ENCODE measurements at regions not wholly inside any gene's neighbourhood (a gene's known extent, or its start where the extent isn't known, plus 50 kb on each side); places are given as distances from the start of the nearest gene placed in this dataset.

DNA sequence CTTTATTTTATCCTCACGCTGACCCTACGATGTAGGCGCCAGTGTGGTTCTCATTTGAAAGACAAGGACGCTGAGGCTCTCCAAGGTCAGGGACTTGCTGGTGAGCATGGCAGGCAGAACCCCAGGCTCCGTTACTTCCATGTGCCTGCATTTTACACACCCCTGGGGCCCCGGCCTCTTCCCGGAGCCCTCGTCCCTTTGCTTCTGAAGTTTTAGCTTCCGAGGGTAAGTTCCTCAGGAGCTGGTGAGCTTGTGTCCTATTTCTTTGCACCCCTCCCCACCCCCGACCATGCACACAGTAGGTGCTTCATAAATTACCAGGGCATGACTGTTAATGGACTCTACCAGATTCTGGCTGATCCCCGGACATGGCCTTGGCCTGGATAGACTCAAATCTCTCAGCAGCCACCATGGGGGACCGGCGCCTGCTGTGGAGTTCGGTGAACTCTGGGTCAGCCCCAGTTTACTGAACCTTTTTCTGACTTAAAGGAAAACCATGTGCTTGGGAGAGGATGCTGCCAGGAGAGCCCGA is 59.3 kb upstream of the RNU6ATAC start:
- no peaks in the 10 kb centered on the region for H3K9me3 ChIP-seq (replicated peaks)
- H3K36me3 ChIP-seq, result no peaks in the 10 kb centered on the region
- H3K4me3 ChIP-seq, result no peak overlapping the region
- H3K27ac ChIP-seq, result no peak overlapping the region
- peaks cover 15% of the 10 kb centered on the region for H3K4me1 ChIP-seq (replicated peaks)
- H3K27me3 ChIP-seq (replicated peaks), result no peaks in the 10 kb centered on the region
- no peak for DNase-seq (ENCODE audit: low read depth in 1 of 2, low spot score in 2 of 2)

DNA sequence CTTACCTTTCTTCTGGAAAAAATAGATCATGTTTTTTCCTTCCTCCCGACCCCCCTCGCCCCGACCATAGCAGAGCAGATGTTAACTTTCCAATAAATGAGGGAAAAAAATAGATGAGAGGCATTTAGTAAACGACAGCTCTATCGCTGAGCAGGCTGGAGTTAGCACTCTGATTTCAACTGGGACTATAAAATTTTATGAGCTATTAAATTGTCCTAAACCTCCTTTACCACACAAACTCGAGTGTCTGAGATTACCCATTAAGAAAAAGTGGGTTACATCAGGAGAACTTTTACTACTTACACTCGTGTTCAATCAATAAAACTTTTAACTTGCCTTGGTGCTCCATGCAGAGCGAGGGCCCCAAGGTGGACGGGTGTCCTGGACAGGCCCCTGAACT is 59.8 kb upstream of the RNU6ATAC start:
- Histone ChIP-seq H3K4me1 (replicated peaks) (peaks cover 15% of the 10 kb centered on the region), H3K4me3 (no peak overlapping the region), H3K36me3 (no peaks in the 10 kb centered on the region), H3K27ac (no peak overlapping the region), H3K9me3 (replicated peaks) (no peaks in the 10 kb centered on the region), H3K27me3 (replicated peaks) (no peaks in the 10 kb centered on the region)
- DNase-seq (ENCODE audit: low read depth in 1 of 2, low spot score in 2 of 2), result no peak

- DNase-seq (ENCODE audit: low read depth in 1 of 2, low spot score in 2 of 2), result no peak
- H3K27me3 ChIP-seq (replicated peaks), result no peaks in the 10 kb centered on the region
- no peak overlapping the region for H3K27ac ChIP-seq
- H3K9me3 ChIP-seq (replicated peaks), result no peaks in the 10 kb centered on the region
- no peak overlapping the region for H3K4me3 ChIP-seq
- peaks cover 15% of the 10 kb centered on the region for H3K4me1 ChIP-seq (replicated peaks)
- no peaks in the 10 kb centered on the region for H3K36me3 ChIP-seq
These were observed 60.3 kb upstream of the RNU6ATAC start for GRCh38 chr9:134224567-134225093.

DNA sequence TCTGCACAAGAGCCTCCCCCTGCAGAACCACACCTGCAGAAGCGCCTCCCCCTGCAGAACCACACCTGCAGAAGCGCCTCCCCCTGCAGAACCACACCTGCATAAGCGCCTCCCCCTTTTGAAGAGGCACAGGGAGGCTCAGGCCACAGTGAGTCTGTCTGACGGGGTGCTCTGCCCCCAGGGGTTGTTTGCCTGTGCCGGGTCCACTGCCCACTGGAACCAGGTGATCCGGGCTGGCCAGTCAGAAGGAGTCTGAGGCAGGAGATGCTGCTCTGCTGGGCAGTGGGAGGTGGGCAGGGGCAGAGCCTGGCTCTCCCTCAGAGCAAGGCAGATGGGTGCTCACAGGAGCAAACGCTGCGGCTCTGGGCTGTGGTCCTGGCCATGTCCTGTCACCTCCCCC is 60.8 kb upstream of the RNU6ATAC start:
- no peak overlapping the region for H3K27ac ChIP-seq
- H3K27me3 ChIP-seq (replicated peaks), result no peaks in the 10 kb centered on the region
- no peaks in the 10 kb centered on the region for H3K9me3 ChIP-seq (replicated peaks)

DNA sequence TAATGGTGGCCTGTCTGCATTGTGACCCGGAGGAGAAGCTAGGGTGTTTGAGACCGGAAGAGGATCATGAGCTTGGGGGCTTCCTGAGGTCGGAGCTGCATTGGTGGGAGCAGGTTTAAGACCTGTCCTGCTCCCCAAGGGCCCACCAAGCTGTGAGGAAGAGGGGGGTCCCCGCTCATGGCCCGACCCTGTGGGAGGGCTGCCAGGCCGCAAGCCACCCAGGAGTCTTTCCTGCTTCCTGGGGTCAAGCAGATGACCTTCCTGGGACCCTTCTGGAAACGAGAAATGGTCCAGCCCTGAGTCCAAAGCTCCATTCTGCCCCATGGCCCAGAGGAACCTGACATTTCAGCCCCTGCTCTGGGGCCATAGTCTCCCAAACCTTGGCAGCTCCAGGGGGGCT is 61.5 kb upstream of the RNU6ATAC start:
- Histone ChIP-seq H3K27me3 (replicated peaks) (no peaks in the 10 kb centered on the region), H3K27ac (peak overlapping the region; percentile 20; the same call in 1 of the 2 replicates), H3K36me3 (no peaks in the 10 kb centered on the region), H3K9me3 (replicated peaks) (no peaks in the 10 kb centered on the region), H3K4me3 (no peak overlapping the region), H3K4me1 (replicated peaks) (peaks cover 15% of the 10 kb centered on the region)
- no peak for DNase-seq (ENCODE audit: low read depth in 1 of 2, low spot score in 2 of 2)

More for the DNA sequence above, 60.8 kb upstream of the RNU6ATAC start:
- DNase-seq (ENCODE audit: low read depth in 1 of 2, low spot score in 2 of 2), result no peak
- Histone ChIP-seq H3K4me1 (replicated peaks) (peaks cover 15% of the 10 kb centered on the region), H3K36me3 (no peaks in the 10 kb centered on the region), H3K4me3 (no peak overlapping the region)

GRCh38 chr9:134226221-134226930 is 62.0 kb upstream of the RNU6ATAC start:
- Histone ChIP-seq H3K4me3 (no peak overlapping the region), H3K36me3 (no peaks in the 10 kb centered on the region), H3K27me3 (replicated peaks) (no peaks in the 10 kb centered on the region), H3K9me3 (replicated peaks) (no peaks in the 10 kb centered on the region), H3K27ac (peak overlapping the region; percentile 20; the same call in 1 of the 2 replicates), H3K4me1 (replicated peaks) (peaks cover 15% of the 10 kb centered on the region)
- peak; percentile 54 to 68 for DNase-seq (ENCODE audit: low read depth in 1 of 2, low spot score in 2 of 2)

DNA sequence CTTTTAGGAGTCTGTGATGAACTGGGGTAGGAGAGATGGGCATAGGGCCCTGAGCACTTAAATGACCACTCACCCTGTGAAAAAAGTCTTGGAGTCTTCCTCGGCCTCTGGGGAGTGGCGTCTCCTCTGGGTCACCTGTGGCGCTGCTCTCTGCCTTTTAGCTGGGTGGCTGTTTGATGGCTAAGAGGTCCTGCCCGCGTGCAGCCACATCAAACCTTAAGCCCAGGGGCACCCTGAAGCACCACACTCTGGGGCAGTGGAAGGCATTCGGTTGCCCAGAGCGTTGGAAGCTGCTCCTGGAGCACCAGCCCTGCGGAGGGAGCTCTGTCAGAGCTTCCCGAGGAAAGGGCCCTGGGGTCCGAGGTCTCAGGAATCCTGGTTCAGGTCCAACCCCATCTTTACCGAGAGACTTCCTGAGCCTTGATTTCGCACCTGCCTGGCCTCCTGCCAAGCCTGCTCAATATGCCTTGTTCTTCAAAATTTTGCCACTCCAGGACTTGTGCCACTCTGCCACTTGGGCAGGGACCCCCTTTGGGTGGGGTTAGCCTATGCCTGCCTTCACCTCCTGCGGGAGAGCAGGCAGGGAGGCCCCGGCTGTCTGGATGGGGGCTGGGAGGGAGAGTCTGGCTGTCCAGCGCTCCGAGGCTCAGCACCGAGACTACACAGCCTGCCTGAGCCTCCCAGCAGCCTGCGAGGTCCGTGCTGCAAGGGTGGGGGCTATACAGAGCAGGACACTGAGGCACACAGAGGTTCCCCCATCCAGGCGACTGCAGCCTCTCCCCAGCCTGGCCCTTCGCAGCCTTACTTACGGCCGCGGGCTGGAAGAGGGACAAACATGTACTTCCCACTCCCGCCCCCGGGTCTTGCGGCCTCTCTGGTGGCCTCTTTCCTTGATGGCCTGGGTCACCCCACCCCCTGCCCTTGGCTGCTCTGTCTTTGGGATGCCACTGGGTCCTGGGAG is 63.4 kb upstream of the RNU6ATAC start:
- Histone ChIP-seq H3K9me3 (replicated peaks) (no peaks in the 10 kb centered on the region), H3K4me1 (replicated peaks) (peaks cover 15% of the 10 kb centered on the region), H3K27me3 (replicated peaks) (no peaks in the 10 kb centered on the region), H3K27ac (no peak overlapping the region), H3K36me3 (no peaks in the 10 kb centered on the region), H3K4me3 (no peak overlapping the region)
- DNase-seq (ENCODE audit: low read depth in 1 of 2, low spot score in 2 of 2), result no peak

- Histone ChIP-seq H3K36me3 (no peaks in the 10 kb centered on the region), H3K27me3 (replicated peaks) (no peaks in the 10 kb centered on the region), H3K9me3 (replicated peaks) (no peaks in the 10 kb centered on the region), H3K27ac (no peak overlapping the region), H3K4me3 (no peak overlapping the region), H3K4me1 (replicated peaks) (peaks cover 15% of the 10 kb centered on the region)
- no peak for DNase-seq (ENCODE audit: low read depth in 1 of 2, low spot score in 2 of 2)
These were observed 64.3 kb upstream of the RNU6ATAC start for GRCh38 chr9:134228649-134229048.

DNA sequence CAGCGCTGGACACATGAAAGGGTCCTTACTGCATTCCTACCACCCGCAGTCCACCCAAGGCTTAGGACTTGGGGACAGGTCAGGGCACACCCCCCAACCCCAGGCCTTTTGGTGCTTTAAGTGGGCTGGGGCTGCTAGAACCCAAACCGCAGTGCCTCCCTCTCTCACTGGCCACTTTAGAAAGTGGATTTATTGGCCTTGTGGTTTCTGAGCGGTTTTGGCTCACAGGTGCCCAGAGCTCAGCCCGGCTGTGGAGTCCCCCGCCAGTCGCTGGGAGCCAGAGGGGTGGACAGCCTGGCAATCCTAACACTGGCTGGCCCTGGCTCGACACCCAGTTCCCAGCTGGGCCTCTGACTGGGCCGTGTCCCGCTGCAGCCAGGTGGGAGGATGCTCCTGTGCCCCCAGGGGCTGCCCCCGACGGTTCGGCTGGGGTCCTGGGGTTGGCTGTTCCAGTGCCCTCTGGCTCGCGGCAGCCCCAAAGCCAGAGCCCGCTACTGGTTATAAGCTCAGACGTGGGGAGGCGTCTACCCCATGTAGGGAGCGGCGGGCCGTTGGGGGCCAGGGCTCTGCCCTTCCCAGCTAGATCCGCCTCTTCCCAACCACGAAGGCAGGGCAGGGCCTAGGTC is 65.2 kb upstream of the RNU6ATAC start:
- Histone ChIP-seq H3K4me1 (replicated peaks) (peaks cover 15% of the 10 kb centered on the region), H3K9me3 (replicated peaks) (no peaks in the 10 kb centered on the region), H3K27ac (no peak overlapping the region), H3K4me3 (no peak overlapping the region), H3K36me3 (no peaks in the 10 kb centered on the region), H3K27me3 (replicated peaks) (no peaks in the 10 kb centered on the region)
- DNase-seq (ENCODE audit: low read depth in 1 of 2, low spot score in 2 of 2), result no peak

DNA sequence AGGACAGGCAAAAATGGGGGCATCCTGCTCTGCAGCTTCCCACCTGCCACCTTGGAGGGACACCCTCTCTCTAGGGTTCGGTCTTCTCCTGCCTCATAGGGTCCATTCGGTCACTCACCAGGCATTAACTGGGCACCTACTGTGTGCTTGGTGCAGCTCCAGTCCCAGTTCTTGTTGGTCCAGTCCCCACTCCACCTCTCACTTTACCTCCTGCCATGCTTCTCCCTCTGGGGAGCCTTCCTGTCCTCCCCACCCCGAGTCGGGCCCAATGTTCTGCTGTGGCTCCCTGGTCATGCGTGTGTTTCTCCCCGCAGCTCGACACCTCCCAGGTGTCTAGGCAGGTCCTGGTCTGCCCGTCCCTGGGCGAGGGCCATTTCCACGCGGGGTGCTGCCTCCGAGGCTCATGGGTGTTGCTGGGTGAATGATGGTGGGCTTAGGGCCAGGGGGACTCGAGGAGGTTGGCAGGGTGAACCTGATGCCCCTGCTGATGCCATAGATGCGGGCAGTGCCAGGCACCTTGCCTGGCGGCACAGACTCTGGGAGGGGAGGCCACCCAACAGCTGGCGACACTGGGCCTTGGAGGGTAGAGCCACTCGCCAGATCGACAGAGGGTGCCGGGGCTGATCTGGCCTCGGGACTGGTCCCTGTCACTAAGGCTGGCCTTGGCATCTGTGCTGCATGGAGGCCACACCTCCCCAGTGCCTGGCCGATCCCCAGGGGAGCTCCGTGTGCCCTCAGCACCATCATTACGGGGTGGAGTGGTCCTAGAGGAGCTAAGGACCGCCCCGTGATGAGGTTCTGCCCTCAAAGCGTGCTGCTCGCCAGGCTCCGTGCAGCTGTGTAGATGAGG is 66.0 kb upstream of the RNU6ATAC start:
- no peaks in the 10 kb centered on the region for H3K36me3 ChIP-seq
- DNase-seq (ENCODE audit: low read depth in 1 of 2, low spot score in 2 of 2), result no peak
- peaks cover 15% of the 10 kb centered on the region for H3K4me1 ChIP-seq (replicated peaks)
- no peak overlapping the region for H3K4me3 ChIP-seq
- no peaks in the 10 kb centered on the region for H3K27me3 ChIP-seq (replicated peaks)
- no peaks in the 10 kb centered on the region for H3K9me3 ChIP-seq (replicated peaks)
- no peak overlapping the region for H3K27ac ChIP-seq

GRCh38 chr9:134230942-134231325 is 66.6 kb upstream of the RNU6ATAC start:
- Histone ChIP-seq H3K9me3 (replicated peaks) (no peaks in the 10 kb centered on the region), H3K4me3 (no peak overlapping the region), H3K27me3 (replicated peaks) (no peaks in the 10 kb centered on the region), H3K36me3 (no peaks in the 10 kb centered on the region), H3K27ac (no peak overlapping the region), H3K4me1 (replicated peaks) (peaks cover 10% of the 10 kb centered on the region)
- no peak for DNase-seq (ENCODE audit: low read depth in 1 of 2, low spot score in 2 of 2)

DNA sequence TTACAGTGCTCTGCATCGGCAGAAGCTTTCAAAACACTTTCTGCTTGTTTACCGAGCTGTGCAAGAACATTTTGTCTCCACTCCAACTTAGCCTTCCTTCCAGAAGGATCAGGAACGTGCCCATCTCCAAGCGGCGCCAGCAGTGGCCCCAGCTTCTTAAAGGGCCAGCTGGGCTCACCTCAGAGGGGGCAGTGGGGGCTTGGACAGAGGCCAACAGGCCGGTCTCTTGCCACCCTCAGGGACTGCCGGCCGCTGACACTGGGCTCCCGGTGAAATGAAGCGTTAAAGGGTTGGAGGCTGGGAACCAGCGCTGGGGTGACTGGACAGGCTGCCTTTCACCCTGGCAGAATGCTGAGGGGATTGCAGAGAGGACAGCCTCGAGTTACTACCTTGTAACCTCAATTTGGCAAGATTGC is 67.0 kb upstream of the RNU6ATAC start:
- Histone ChIP-seq H3K4me3 (no peak overlapping the region), H3K9me3 (replicated peaks) (no peaks in the 10 kb centered on the region), H3K27ac (no peak overlapping the region), H3K27me3 (replicated peaks) (no peaks in the 10 kb centered on the region), H3K4me1 (replicated peaks) (peaks cover 6% of the 10 kb centered on the region), H3K36me3 (no peaks in the 10 kb centered on the region)
- DNase-seq (ENCODE audit: low read depth in 1 of 2, low spot score in 2 of 2), result no peak

DNA sequence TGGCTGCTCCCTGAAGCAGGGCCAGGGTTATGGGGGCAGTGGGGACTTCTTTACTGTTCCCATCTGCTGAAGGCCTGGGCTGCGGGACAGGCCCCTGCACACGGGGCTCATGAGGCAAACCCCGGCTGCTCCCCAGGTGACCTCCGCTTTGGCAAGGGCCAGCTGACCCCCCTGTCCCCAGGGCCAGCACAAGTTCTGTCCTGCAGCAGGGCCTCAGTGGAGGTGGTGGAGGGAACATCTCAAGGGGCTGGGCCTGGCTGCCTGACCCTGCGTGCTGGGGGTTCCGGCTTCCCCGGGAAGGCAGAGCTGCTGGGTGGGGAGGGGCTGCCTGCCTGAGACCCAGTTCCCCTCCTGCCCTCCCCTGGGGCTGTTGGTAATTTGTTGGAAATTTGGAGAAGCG is 67.4 kb upstream of the RNU6ATAC start:
- Histone ChIP-seq H3K4me1 (replicated peaks) (peaks cover 1% of the 10 kb centered on the region), H3K9me3 (replicated peaks) (no peaks in the 10 kb centered on the region), H3K36me3 (no peaks in the 10 kb centered on the region), H3K4me3 (no peak overlapping the region), H3K27ac (no peak overlapping the region), H3K27me3 (replicated peaks) (no peaks in the 10 kb centered on the region)
- DNase-seq (ENCODE audit: low read depth in 1 of 2, low spot score in 2 of 2), result no peak

Measured in SJSA1 (cell line).